ENCODE measurements at regions not wholly inside any gene's neighbourhood (a gene's known extent, or its start where the extent isn't known, plus 50 kb on each side); places are given as distances from the start of the nearest gene placed in this dataset.

DNA sequence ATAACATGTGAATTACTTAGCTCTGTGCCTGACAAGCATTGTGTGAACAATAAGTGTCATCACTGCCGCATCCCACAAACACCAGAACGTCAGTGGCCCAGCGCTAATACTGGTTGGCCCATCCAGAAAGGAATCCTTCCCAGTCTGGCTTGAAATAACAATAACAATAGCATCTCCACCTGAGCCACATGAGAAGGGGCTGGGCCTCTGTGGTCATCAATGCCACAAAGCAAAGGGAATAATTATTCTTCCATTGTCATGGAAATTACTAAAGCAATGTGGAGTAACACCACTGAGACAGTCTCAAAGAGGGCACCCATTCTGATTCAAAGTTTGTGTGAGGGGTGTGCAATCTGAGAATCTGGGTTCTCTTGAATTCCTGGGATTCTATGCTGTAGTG, 105.7 kb upstream of the INHBA start:
- H3K4me1 Mint-ChIP-seq (ENCODE audit: low read depth), result peaks cover 5% of the 10 kb centered on the region
- no peaks in the 10 kb centered on the region for H3K27me3 Mint-ChIP-seq (ENCODE audit: low read depth)
- no peaks in the 10 kb centered on the region for H3K36me3 Mint-ChIP-seq (ENCODE audit: low read depth)
- no peak for DNase-seq (ENCODE audit: low spot score)
- H3K9me3 Mint-ChIP-seq (ENCODE audit: low read depth), result peaks cover 7% of the 10 kb centered on the region
- TF ChIP-seq, protein P1, sequence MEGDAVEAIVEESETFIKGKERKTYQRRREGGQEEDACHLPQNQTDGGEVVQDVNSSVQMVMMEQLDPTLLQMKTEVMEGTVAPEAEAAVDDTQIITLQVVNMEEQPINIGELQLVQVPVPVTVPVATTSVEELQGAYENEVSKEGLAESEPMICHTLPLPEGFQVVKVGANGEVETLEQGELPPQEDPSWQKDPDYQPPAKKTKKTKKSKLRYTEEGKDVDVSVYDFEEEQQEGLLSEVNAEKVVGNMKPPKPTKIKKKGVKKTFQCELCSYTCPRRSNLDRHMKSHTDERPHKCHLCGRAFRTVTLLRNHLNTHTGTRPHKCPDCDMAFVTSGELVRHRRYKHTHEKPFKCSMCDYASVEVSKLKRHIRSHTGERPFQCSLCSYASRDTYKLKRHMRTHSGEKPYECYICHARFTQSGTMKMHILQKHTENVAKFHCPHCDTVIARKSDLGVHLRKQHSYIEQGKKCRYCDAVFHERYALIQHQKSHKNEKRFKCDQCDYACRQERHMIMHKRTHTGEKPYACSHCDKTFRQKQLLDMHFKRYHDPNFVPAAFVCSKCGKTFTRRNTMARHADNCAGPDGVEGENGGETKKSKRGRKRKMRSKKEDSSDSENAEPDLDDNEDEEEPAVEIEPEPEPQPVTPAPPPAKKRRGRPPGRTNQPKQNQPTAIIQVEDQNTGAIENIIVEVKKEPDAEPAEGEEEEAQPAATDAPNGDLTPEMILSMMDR (IDR thresholded peaks at IDR 0.05), result no peak
- no peak overlapping the region for H3K27ac Mint-ChIP-seq (ENCODE audit: unreplicated experiment)
- no peak overlapping the region for H3K4me3 Mint-ChIP-seq (ENCODE audit: unreplicated experiment)

DNA sequence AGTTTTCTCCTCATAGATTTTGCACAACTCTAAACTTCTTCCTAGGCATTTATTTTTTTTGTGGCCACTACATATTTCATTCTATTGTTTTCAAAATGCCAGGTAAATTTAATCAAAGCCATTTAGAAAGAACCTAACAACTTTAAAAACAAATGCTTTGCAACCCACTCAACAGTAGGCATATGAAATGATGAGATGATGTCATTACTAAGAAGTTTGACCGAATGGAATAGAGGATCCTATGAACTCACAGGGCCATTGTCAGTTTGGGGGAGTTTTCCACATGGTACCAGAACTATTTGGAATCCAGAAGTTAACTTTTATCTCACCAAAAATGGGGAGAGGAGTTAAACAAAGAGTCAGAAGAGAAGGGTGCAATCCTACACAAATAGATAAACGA, 100.7 kb upstream of the INHBA start:
- DNase-seq (ENCODE audit: low spot score), result no peak
- TF ChIP-seq, protein P1 (IDR thresholded peaks at IDR 0.05), result no peak
- H3K4me1 Mint-ChIP-seq (ENCODE audit: low read depth), result peaks cover 9% of the 10 kb centered on the region
- H3K36me3 Mint-ChIP-seq (ENCODE audit: low read depth), result no peaks in the 10 kb centered on the region
- H3K27ac Mint-ChIP-seq (ENCODE audit: unreplicated experiment), result no peak overlapping the region
- no peaks in the 10 kb centered on the region for H3K27me3 Mint-ChIP-seq (ENCODE audit: low read depth)
- no peaks in the 10 kb centered on the region for H3K9me3 Mint-ChIP-seq (ENCODE audit: low read depth)
- no peak overlapping the region for H3K4me3 Mint-ChIP-seq (ENCODE audit: unreplicated experiment)

DNA sequence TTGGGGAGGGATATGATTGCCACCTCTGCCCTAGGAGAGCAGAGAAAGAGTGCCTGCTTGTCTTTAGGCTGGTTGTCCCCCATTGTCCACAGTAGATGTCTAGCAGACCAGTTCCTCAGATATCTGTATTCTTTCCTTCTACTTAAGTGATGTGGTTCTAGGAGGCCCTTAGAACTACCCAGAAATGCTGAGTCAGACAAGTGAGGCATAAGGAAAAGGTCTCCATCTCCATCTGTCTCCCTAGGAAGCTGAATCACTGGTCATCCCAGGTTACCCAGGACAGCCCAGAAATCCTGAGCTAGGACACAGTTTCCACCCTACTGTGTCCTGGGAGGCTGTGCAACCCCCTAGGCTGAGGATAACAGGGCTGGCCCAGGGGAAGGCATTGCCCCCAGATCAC, 93.4 kb upstream of the INHBA start:
- no peak overlapping the region for H3K4me3 Mint-ChIP-seq (ENCODE audit: unreplicated experiment)
- H3K4me1 Mint-ChIP-seq (ENCODE audit: low read depth), result peaks cover 40% of the 10 kb centered on the region
- no peaks in the 10 kb centered on the region for H3K36me3 Mint-ChIP-seq (ENCODE audit: low read depth)
- DNase-seq (ENCODE audit: low spot score), result no peak
- no peak overlapping the region for H3K27ac Mint-ChIP-seq (ENCODE audit: unreplicated experiment)
- no peaks in the 10 kb centered on the region for H3K27me3 Mint-ChIP-seq (ENCODE audit: low read depth)
- peaks cover 2% of the 10 kb centered on the region for H3K9me3 Mint-ChIP-seq (ENCODE audit: low read depth)
- TF ChIP-seq, protein P1 (IDR thresholded peaks at IDR 0.05), result no peak

DNA sequence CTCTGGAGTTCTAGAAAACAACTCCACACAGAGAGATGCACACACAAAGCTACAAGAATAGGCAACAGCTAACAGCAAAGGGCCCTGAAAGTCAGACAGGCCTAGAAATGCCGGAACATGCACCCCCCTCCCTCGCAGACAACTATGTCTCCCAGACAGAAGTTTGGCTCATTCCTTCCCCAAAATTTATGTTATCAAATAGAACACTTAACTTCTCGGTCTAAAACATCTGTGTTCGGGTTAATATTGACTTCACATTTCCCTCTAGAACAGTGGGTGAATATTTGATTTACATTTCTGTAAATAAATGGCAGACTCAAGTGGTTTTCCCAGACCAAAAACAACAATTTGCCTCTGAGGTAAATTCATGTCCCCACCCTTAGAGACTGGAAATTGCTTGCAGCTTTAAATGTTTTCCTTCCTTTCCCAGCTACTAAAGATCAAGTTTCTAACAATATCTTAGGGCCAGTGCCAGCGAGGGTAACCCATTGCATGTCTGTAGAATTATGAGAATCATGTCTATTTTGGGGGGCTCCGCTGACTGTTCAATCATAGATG, 92.5 kb upstream of the INHBA start:
- TF ChIP-seq, protein P1 (IDR thresholded peaks at IDR 0.05), result no peak
- peaks cover 36% of the 10 kb centered on the region for H3K4me1 Mint-ChIP-seq (ENCODE audit: low read depth)
- H3K9me3 Mint-ChIP-seq (ENCODE audit: low read depth), result peaks cover 2% of the 10 kb centered on the region
- DNase-seq (ENCODE audit: low spot score), result no peak
- peak overlapping the region; percentile 58 for H3K27ac Mint-ChIP-seq (ENCODE audit: unreplicated experiment)
- no peaks in the 10 kb centered on the region for H3K27me3 Mint-ChIP-seq (ENCODE audit: low read depth)
- H3K4me3 Mint-ChIP-seq (ENCODE audit: unreplicated experiment), result no peak overlapping the region
- no peaks in the 10 kb centered on the region for H3K36me3 Mint-ChIP-seq (ENCODE audit: low read depth)

DNA sequence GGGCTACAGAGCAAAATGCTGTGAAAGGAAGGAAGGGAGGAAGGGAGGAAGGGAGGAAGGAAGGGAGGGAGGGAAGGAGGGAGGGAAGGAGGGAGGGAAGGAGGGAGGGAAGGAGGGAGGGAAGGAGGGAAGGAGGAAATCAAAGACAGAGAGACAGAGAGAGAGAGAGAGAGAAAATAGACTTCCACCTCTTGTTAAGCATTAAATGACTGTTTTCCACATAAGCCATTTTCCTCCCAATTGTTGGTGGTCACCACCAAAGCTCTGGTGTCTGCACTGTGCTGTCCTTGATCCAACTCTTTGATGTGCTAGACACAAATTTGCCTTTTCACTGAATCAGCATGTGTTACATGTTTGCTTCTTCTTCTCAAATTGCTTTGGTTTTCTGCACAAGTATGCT, 90.7 kb upstream of the INHBA start:
- Mint-ChIP-seq H3K27me3 (ENCODE audit: low read depth) (no peaks in the 10 kb centered on the region), H3K27ac (ENCODE audit: unreplicated experiment) (no peak overlapping the region), H3K36me3 (ENCODE audit: low read depth) (no peaks in the 10 kb centered on the region), H3K9me3 (ENCODE audit: low read depth) (peaks cover 2% of the 10 kb centered on the region), H3K4me1 (ENCODE audit: low read depth) (peaks cover 35% of the 10 kb centered on the region), H3K4me3 (ENCODE audit: unreplicated experiment) (no peak overlapping the region)
- TF ChIP-seq, protein P1 (IDR thresholded peaks at IDR 0.05), result no peak
- no peak for DNase-seq (ENCODE audit: low spot score)

Data from chondrocyte (in vitro differentiated cells).